Esophagus muscularis mucosa (tissue), 4 donors: ENCODE measurements at regions not wholly inside any gene's neighbourhood (a gene's known extent, or its start where the extent isn't known, plus 50 kb on each side); places are given as distances from the start of the nearest gene placed in this dataset.

Experiments
- EP300 ChIP-seq: sonication (generic); formaldehyde crosslinking; IDR thresholded peaks from one replicate; pipeline ENCODE4 v1.6.1; 2017; ENCODE audit warnings: antibody characterized with exemption
- POLR2A ChIP-seq: fragments of 450-650 bp; IDR thresholded peaks from one replicate; pipeline ENCODE4 v1.6.1; 2017; ENCODE audit warnings: antibody characterized with exemption, moderate library complexity, mild to moderate bottlenecking, low read depth
- POLR2AphosphoS5 ChIP-seq, 2 donors: sonication (generic); formaldehyde crosslinking; IDR thresholded peaks; one replicate each; pipeline ENCODE4 v1.6.1; 2017; ENCODE audit warnings: antibody characterized with exemption in 2 of 2
- TF ChIP-seq, protein P1 (sequence below), 3 experiments: fragments of 200-600 bp in 2 of 3; fragments of 450-650 bp in 1 of 3; sonication (generic) in 2 of 3; IDR thresholded peaks; one replicate each; pipeline ENCODE4 v1.5.1; 2017 to 2019; ENCODE audit warnings: antibody characterized with exemption in 3 of 3, mild to moderate bottlenecking in 2 of 3, moderate library complexity in 1 of 3

DNA sequence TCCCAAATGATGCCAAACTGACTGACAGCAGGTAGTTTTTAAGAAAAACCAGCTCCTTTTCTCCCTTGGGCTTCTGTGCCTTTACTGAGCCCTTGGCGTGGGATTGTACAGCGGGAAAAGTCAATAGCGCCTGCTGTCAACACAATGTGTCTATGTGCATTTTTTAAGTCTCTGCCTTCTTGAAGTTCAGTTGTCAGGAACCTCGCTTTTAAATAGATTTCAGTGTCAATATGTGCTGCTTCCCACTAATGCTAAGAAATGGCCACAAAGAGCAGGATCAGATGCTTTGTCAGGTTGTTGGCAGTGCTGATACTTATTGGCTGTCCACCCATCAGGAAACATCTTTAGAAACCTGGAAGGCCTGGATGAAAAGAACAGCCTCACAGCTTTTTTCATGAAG is 424.4 kb downstream of the C3orf38 start:
- TF ChIP-seq, protein P1, sequence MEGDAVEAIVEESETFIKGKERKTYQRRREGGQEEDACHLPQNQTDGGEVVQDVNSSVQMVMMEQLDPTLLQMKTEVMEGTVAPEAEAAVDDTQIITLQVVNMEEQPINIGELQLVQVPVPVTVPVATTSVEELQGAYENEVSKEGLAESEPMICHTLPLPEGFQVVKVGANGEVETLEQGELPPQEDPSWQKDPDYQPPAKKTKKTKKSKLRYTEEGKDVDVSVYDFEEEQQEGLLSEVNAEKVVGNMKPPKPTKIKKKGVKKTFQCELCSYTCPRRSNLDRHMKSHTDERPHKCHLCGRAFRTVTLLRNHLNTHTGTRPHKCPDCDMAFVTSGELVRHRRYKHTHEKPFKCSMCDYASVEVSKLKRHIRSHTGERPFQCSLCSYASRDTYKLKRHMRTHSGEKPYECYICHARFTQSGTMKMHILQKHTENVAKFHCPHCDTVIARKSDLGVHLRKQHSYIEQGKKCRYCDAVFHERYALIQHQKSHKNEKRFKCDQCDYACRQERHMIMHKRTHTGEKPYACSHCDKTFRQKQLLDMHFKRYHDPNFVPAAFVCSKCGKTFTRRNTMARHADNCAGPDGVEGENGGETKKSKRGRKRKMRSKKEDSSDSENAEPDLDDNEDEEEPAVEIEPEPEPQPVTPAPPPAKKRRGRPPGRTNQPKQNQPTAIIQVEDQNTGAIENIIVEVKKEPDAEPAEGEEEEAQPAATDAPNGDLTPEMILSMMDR (IDR thresholded peaks at IDR 0.05): no peak
- TF ChIP-seq POLR2A (no peak), EP300 (no peak), POLR2AphosphoS5 (IDR thresholded peaks at IDR 0.05) (no peak)
